A673 (cell line): ENCODE measurements at regions not wholly inside any gene's neighbourhood (a gene's known extent, or its start where the extent isn't known, plus 50 kb on each side); places are given as distances from the start of the nearest gene placed in this dataset.

Source experiments
- BruUV-seq: library from RNA; stranded (reverse); fragments of 400-500 nt; replicated peaks from 2 replicates; lab custom pipeline; 2021; lab: Mats Ljungman, UMichigan
- CTCF ChIA-PET: fragments of 300-600 bp; sonication (Branson Sonifier 250); formaldehyde crosslinking; loops from one replicate; lab custom pipeline; 2022; ENCODE audit warnings: antibody characterized with exemption; lab: Charles Lee
- POLR2A ChIA-PET: fragments of 300-600 bp; sonication (Branson Sonifier 250); formaldehyde crosslinking; loops from one replicate; lab custom pipeline; 2022; ENCODE audit warnings: antibody characterized with exemption; ENCODE audit not compliant: low non-redundant PET; lab: Charles Lee
- DNase-seq: peaks from one replicate; pipeline ENCODE4 v3.0.0-alpha.2; 2015; ENCODE audit warnings: low spot score
- H3K27ac ChIP-seq: fragments of 200-600 bp; sonication (generic); 2 replicates; pipeline ENCODE4 v1.5.1; 2016; ENCODE audit warnings: mixed run types, low read depth, mild to moderate bottlenecking, mixed read lengths, antibody characterized with exemption, low read length; ENCODE audit not compliant: poor library complexity, severe bottlenecking
- H3K27me3 ChIP-seq: fragments of 200-600 bp; sonication (generic); replicated peaks from 2 replicates; pipeline ENCODE4 v1.6.1; 2017; ENCODE audit warnings: mixed run types, low read depth, mild to moderate bottlenecking, mixed read lengths, antibody characterized with exemption, low read length; ENCODE audit not compliant: insufficient read depth, poor library complexity
- H3K36me3 ChIP-seq: fragments of 200-600 bp; sonication (generic); 2 replicates; pipeline ENCODE4 v1.6.1; 2016; ENCODE audit warnings: mixed run types, mild to moderate bottlenecking, mixed read lengths, antibody characterized with exemption, low read length; ENCODE audit not compliant: insufficient read depth, poor library complexity, severe bottlenecking
- H3K4me1 ChIP-seq: fragments of 200-600 bp; sonication (generic); 2 replicates; pipeline ENCODE4 v1.6.1; 2017; ENCODE audit warnings: mixed run types, mild to moderate bottlenecking, mixed read lengths, antibody characterized with exemption, low read length; ENCODE audit not compliant: insufficient read depth, poor library complexity, severe bottlenecking
- H3K4me3 ChIP-seq: fragments of 200-600 bp; sonication (generic); 2 replicates; pipeline ENCODE4 v1.5.1; 2016; ENCODE audit warnings: low read depth, mixed run types, mild to moderate bottlenecking, mixed read lengths, low read length; ENCODE audit not compliant: poor library complexity, severe bottlenecking
- H3K9me3 ChIP-seq: fragments of 200-600 bp; sonication (generic); 2 replicates; pipeline ENCODE4 v1.6.1; 2016; ENCODE audit warnings: mixed run types, low read depth, mild to moderate bottlenecking, mixed read lengths, antibody characterized with exemption, low read length; ENCODE audit not compliant: poor library complexity, severe bottlenecking
- CTCF ChIP-seq: fragments of 300-800, 200-600 bp; sonication (generic); conservative IDR thresholded peaks from 2 replicates; pipeline ENCODE4 v1.5.1; 2017; ENCODE audit warnings: low read depth, mild to moderate bottlenecking, antibody characterized with exemption, low read length, moderate library complexity, mixed read lengths
- EZH2 ChIP-seq: fragments of 200-600 bp; sonication (generic); IDR thresholded peaks from 2 replicates; pipeline ENCODE4 v1.6.1; 2017; ENCODE audit warnings: borderline replicate concordance, low read depth, mild to moderate bottlenecking, mixed read lengths, antibody characterized with exemption, low read length; ENCODE audit not compliant: poor library complexity, severe bottlenecking
- intact Hi-C: fragments of 100-400 bp; cut with micrococcal nuclease; formaldehyde crosslinking; loops from one replicate; pipeline ENCODE4 v1.10.0; 2022; ENCODE audit not compliant: unreplicated experiment

GRCh38 chr4:138492176-138492575 lies 250.0 kb upstream of the SLC7A11 start:
- BruUV-seq: no TSS peak
- intact Hi-C loops: loop anchor here (10.0 kb wide), 1 partner anchor 307 kb away; no protein-coding TSS in a partner anchor
- no peak for DNase-seq
- Histone ChIP-seq H3K4me1 (peaks cover 17% of the 10 kb centered on the region), H3K36me3 (no peaks in the 10 kb centered on the region), H3K4me3 (no peak overlapping the region), H3K9me3 (no peaks in the 10 kb centered on the region), H3K27ac (no peak overlapping the region), H3K27me3 (no peaks in the 10 kb centered on the region)
- ChIA-PET POLR2A (no interaction called here), CTCF (no interaction called here)
- TF ChIP-seq EZH2: no peak

- ChIA-PET POLR2A (no interaction called here), CTCF (no interaction called here)
- no peak for DNase-seq
- TF ChIP-seq CTCF: no peak
- TF ChIP-seq EZH2: no peak
- no peaks in the 10 kb centered on the region for H3K36me3 ChIP-seq
- H3K4me1 ChIP-seq: peaks cover 5% of the 10 kb centered on the region
- intact Hi-C loops: no loop called here
- H3K27me3 ChIP-seq: no peaks in the 10 kb centered on the region
- no peak overlapping the region for H3K4me3 ChIP-seq
- H3K9me3 ChIP-seq: no peaks in the 10 kb centered on the region
- BruUV-seq: no TSS peak
- no peak overlapping the region for H3K27ac ChIP-seq
Measured at GRCh38 chr4:138488533-138488932, 246.4 kb upstream of the SLC7A11 start.

GRCh38 chr4:138487670-138488069 lies 245.5 kb upstream of the SLC7A11 start:
- POLR2A ChIA-PET: no interaction called here
- peaks cover 3% of the 10 kb centered on the region for H3K4me1 ChIP-seq
- intact Hi-C loops: no loop called here
- no peak for DNase-seq
- H3K27me3 ChIP-seq: no peaks in the 10 kb centered on the region
- no peak for TF ChIP-seq CTCF
- TF ChIP-seq EZH2: no peak
- H3K36me3 ChIP-seq: no peaks in the 10 kb centered on the region
- CTCF ChIA-PET: no interaction called here
- no TSS peak for BruUV-seq
- H3K9me3 ChIP-seq: no peaks in the 10 kb centered on the region
- H3K27ac ChIP-seq: no peak overlapping the region
- H3K4me3 ChIP-seq: no peak overlapping the region

- TF ChIP-seq EZH2 (no peak), CTCF (no peak)
- ChIA-PET POLR2A (no interaction called here), CTCF (no interaction called here)
- Histone ChIP-seq H3K4me1 (peaks cover 3% of the 10 kb centered on the region), H3K27me3 (no peaks in the 10 kb centered on the region), H3K27ac (no peak overlapping the region), H3K4me3 (no peak overlapping the region), H3K9me3 (no peaks in the 10 kb centered on the region), H3K36me3 (no peaks in the 10 kb centered on the region)
- no TSS peak for BruUV-seq
- DNase-seq: no peak
- intact Hi-C loops: no loop called here
Measured at GRCh38 chr4:138487230-138487629, 245.1 kb upstream of the SLC7A11 start.
